ENCODE measurements at regions not wholly inside any gene's neighbourhood (a gene's known extent, or its start where the extent isn't known, plus 50 kb on each side); places are given as distances from the start of the nearest gene placed in this dataset.
"Not testable (repeated sequence)": the region's sequence is repeated elsewhere in the genome, so short reads cannot be mapped to it uniquely, and the experiment has no call there.

DNA sequence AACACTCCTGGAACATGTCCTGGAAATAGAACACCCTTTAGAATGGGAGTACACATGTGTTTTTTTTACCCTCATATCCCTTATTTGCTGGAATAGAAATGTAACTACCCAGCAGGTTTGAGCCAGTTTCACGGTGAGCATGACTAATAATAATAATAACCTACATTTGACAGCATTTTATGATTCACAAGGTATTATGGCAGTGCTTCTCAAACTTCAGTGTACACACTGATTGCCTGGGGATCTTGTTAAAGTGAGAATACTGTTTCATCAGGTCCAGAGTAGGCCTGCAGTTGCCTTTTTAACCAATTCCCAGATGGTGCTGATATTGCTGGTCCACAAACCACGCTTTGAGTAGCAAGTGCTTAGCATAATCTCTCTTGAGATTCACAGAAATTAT lies 63.9 kb downstream of the NFKBIZ start:
- DNase-seq (ENCODE audit: low read depth in 1 of 2, low spot score in 1 of 2): no peak

DNA sequence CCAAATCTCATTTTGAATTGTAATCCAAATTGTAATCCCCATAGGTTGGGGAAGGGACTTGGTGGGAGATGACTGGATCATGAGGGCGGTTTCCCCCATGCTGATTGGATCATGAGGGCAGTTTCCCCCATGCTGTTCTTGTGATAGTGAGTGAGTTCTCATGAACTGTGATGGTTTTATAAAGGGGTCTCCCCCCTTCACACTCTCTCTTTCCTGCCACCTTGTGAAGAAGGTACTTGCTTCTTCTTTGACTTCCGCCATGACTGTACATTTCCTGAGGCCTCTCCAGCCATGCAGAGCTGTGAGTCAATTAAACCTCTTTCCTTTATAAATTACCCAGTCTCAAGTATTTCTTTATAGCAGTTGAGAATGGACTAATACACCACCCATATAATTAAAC lies 68.4 kb downstream of the NFKBIZ start:
- DNase-seq (ENCODE audit: low read depth in 1 of 2, low spot score in 1 of 2): not testable (repeated sequence)

GRCh38 chr3:101922151-101922725 lies 72.9 kb downstream of the NFKBIZ start:
- not testable (repeated sequence) for DNase-seq (ENCODE audit: low read depth in 1 of 2, low spot score in 1 of 2)

GRCh38 chr3:101924621-101925020 lies 75.3 kb downstream of the NFKBIZ start:
- not testable (repeated sequence) for DNase-seq (ENCODE audit: low read depth in 1 of 2, low spot score in 1 of 2)

DNA sequence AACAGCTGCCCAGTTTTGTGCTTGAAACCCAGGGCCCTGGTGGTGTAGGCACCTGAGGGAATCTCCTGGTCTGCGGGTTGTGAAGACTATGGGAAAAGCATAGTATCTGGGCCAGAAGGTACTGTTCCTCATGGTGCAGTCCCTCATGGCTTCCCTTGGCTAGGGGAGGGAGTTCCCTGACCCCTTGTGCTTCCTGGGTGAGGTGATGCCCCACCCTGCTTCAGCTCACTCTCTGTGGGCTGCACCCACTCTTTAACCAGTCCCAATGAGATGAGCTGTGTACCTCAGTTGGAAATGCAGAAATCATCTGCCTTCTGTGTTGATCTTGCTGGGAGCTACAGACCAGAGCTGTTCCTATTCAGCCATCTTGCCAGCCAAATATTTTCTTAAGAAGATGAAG lies 75.8 kb downstream of the NFKBIZ start:
- DNase-seq (ENCODE audit: low read depth in 1 of 2, low spot score in 1 of 2): not testable (repeated sequence)

- DNase-seq (ENCODE audit: low read depth in 1 of 2, low spot score in 1 of 2): no peak
Observed at GRCh38 chr3:101925564-101925963, 76.2 kb downstream of the NFKBIZ start.

GRCh38 chr3:101926594-101927105 lies 77.3 kb downstream of the NFKBIZ start:
- no peak for DNase-seq (ENCODE audit: low read depth in 1 of 2, low spot score in 1 of 2)

DNA sequence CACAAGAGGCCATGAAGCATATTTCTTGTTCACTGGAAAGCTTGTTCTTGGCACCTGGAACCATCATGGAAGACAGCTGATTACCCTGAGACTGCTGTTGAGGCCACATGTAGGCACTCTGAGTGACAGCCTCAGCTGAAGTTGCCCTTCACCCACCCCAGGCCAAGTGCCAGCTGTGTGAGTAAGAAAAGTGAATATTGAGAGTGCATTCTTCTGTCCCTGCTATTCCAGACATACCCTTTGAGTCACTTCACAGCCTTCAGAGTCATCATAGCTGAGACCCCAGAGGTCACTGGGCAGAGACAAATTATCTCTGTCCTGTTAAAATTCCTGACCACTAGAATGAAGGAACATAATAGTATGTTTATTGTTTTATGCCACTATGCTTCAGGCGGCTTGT lies 79.6 kb downstream of the NFKBIZ start:
- DNase-seq (ENCODE audit: low read depth in 1 of 2, low spot score in 1 of 2): no peak

DNA sequence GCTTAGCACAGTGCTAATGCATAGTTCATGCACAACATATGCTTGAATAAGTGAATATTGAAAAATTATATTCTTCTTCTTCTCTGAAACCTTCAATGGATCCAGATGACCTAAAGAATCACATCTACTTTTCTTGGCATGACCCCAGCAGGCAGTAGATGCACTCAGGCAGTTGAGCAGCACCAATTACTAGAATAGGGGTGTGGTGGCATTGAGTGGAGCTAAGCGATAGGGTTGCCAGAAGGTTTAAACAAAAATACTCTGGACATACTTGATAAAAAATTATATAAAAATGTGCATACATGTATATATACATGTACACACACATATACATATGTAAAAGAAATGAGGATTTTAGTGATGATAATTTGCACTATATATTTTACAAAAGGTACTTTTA lies 81.8 kb downstream of the NFKBIZ start:
- DNase-seq (ENCODE audit: low read depth in 1 of 2, low spot score in 1 of 2): no peak

DNA sequence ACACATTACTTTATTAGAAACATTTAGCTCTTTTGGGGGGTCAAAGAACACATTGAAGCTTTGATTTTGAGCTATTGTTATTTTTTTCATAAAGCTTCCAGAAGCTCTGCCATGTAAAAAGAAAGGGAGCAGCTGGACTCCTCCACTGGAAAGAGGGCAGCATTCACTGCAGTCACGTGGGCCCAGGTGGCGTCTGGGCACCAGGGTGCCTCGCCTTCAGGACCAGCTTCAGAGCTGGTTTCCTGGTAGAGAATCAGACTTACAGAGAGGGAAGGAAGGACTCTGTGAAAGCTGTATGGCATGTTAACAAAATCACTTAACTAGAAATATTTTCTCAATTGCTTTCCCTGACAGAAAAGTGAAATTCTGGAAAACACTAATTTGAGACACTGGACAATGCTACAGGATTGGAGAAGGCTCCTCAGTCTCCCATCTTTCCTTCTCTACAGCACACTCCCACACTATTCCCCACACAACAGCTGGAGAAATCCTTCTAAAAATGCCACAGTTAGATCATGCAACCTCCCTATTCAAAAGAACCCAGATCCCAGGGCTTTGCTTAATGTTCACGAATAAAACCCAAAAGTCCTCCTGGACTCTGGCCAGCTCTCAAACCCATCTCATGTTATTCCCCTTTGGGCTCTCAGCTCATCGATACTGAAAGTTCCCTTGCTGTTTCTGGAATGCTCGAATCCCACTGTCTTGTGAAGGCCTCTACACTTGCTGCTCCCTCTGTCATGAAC lies 83.2 kb downstream of the NFKBIZ start:
- no peak for DNase-seq (ENCODE audit: low read depth in 1 of 2, low spot score in 1 of 2)

- DNase-seq (ENCODE audit: low read depth in 1 of 2, low spot score in 1 of 2): no peak
Observed at GRCh38 chr3:101936419-101937356, 87.4 kb downstream of the NFKBIZ start.

GRCh38 chr3:101938262-101938847 lies 89.0 kb downstream of the NFKBIZ start:
- no peak for DNase-seq (ENCODE audit: low read depth in 1 of 2, low spot score in 1 of 2)

GRCh38 chr3:101939361-101940049 lies 90.2 kb downstream of the NFKBIZ start:
- no peak for DNase-seq (ENCODE audit: low read depth in 1 of 2, low spot score in 1 of 2)

GRCh38 chr3:101940521-101941317 lies 91.4 kb downstream of the NFKBIZ start:
- no peak for DNase-seq (ENCODE audit: low read depth in 1 of 2, low spot score in 1 of 2)

GRCh38 chr3:101941318-101942040 lies 92.2 kb downstream of the NFKBIZ start:
- no peak for DNase-seq (ENCODE audit: low read depth in 1 of 2, low spot score in 1 of 2)

DNA sequence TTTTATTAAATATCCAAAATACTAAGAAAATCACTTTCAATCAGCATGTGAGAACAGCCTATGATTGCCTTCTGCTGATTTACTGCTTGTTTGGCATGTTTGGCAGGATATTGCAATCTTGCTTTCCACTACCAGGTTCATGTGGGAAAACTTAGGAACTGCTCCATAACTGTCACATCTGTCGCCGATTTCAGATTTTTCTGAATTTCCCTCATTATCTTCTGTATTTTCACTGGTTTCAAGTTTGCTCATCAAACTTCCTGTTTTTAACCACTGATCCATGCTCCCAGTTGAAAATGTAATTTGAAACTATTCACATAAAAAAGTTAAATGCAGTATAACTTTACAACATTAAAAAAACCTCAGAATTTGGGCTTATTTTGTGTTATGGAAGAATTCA lies 93.0 kb downstream of the NFKBIZ start:
- no peak for DNase-seq (ENCODE audit: low read depth in 1 of 2, low spot score in 1 of 2)

DNA sequence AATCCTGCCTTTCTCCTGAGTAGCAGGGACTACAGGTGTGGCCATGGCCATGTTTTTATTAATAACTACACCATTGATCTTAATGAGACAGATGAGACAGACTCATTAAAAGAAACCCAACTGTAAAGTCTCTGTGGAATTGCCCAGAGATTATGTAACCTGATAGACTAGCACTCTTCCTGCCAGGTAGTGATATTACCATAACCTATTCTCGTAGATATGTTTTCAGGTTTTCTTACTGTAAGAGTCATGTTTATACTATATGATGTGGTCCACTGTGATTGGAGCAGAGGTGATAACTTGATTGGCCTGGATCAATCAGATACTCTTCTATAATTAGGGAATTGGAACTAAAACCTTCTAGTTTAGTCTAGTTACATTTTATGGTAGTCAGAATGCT lies 93.7 kb downstream of the NFKBIZ start:
- no peak for DNase-seq (ENCODE audit: low read depth in 1 of 2, low spot score in 1 of 2)

GRCh38 chr3:101944308-101944707 lies 95.0 kb downstream of the NFKBIZ start:
- DNase-seq (ENCODE audit: low read depth in 1 of 2, low spot score in 1 of 2): no peak

GRCh38 chr3:101945980-101946379 lies 96.7 kb downstream of the NFKBIZ start:
- DNase-seq (ENCODE audit: low read depth in 1 of 2, low spot score in 1 of 2): no peak

Data from activated T-helper 1 cell treated with anti-CD3 and anti-CD28 coated beads, Interleukin-2, amount 50 U/mL, for 16 hours (primary cell).